ENCODE measurements at regions not wholly inside any gene's neighbourhood (a gene's known extent, or its start where the extent isn't known, plus 50 kb on each side); places are given as distances from the start of the nearest gene placed in this dataset.

- TF ChIP-seq CTCF (IDR thresholded peaks at IDR 0.05) (no peak), EP300 (IDR thresholded peaks at IDR 0.05) (no peak), POLR2A (IDR thresholded peaks at IDR 0.05) (no peak)
These were observed 129.3 kb upstream of the SPACA7 start for GRCh38 chr13:112246731-112247470.
